Activated T-helper 1 cell treated with anti-CD3 and anti-CD28 coated beads, Interleukin-12 subunit alpha, Interleukin-12 subunit beta, Interleukin-2, Interleukin-4 antibody, amounts not matched to agents 30 ng/mL and 10 ng/mL and 1 ng/mL, durations not matched to agents 14 hours and 24 hours and 36 hours (primary cell): ENCODE measurements at regions not wholly inside any gene's neighbourhood (a gene's known extent, or its start where the extent isn't known, plus 50 kb on each side); places are given as distances from the start of the nearest gene placed in this dataset.

Source experiments
- DNase-seq: peaks from one replicate; pipeline ENCODE4 v3.0.0; 2021; ENCODE audit warnings: low spot score
- H3K27ac Mint-ChIP-seq: one replicate; pipeline ENCODE4 v1.8.0; 2021; ENCODE audit warnings: mild to moderate bottlenecking, mixed read lengths
- H3K27me3 Mint-ChIP-seq: one replicate; pipeline ENCODE4 v1.8.0; 2022; ENCODE audit warnings: mild to moderate bottlenecking, moderate library complexity, mixed read lengths; ENCODE audit not compliant: insufficient read depth
- H3K36me3 Mint-ChIP-seq: one replicate; pipeline ENCODE4 v1.8.0; 2021; ENCODE audit warnings: low read depth, mixed read lengths
- H3K4me1 Mint-ChIP-seq: one replicate; pipeline ENCODE4 v1.8.0; 2021; ENCODE audit warnings: low read depth, mixed read lengths
- H3K4me3 Mint-ChIP-seq: one replicate; pipeline ENCODE4 v1.8.0; 2021; ENCODE audit warnings: mild to moderate bottlenecking, moderate library complexity, mixed read lengths
- H3K9me3 Mint-ChIP-seq: one replicate; pipeline ENCODE4 v1.8.0; 2021; ENCODE audit warnings: mixed read lengths
- intact Hi-C: fragments of 100-400 bp; cut with micrococcal nuclease; formaldehyde crosslinking; loops from one replicate; pipeline ENCODE4 v1.15.1; 2024

DNA sequence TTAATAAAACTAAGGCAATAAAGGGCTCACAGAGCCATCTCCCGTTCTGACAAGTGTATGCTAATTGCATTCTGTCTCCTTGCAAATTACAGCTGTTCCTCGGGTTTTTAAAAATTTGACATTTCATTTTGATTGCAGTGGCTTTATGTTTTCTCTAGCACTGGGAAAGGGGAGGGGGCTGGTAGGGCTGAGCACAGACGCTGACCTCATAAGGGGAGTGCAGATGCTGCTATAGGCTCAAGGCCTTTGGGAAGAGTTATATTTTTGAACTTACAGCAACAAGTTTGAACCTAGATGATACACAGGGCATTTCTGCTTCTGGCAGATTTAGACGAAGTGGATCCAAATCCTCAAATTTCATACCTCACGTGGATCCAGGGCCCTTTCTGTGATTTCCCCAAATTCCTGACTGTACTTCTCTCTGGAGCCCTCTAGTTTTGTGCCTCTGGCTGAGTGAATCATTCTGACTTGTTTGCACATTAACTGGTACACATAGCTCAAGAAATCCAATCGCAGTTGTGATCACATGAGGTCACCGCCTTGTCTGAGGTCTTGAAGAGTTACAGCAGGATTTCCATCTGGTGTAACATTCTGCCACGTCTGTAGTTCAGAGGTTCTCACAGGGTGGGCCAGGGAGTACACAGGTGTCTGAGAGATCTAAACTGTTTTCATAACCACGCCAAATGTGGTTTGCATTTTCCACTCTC lies 230.3 kb downstream of the C1orf94 start:
- Mint-ChIP-seq H3K4me1 (no peaks in the 10 kb centered on the region), H3K4me3 (no peak overlapping the region), H3K27me3 (no peaks in the 10 kb centered on the region), H3K36me3 (no peaks in the 10 kb centered on the region), H3K27ac (no peak overlapping the region), H3K9me3 (no peaks in the 10 kb centered on the region)
- intact Hi-C loops: no loop called here
- no peak for DNase-seq

DNA sequence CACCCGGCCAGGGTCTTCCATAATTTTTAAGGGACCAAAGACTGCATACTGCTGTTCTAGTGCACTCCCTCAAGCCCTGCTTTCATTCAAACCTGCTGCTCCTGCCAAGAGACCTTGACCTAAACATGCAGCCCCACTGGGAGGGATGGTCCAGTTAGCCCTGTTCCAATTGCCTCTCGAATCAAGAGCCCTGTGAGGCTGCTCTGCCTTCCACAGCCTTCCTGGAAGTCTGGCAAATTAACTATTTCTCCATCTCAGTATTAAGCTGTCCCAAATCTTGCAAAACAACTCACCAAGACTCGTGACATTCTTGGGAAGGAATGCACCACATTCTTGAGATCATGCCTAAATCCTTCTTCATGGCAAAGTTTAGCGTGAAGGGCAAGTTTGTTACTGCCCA lies 231.3 kb downstream of the C1orf94 start:
- Mint-ChIP-seq H3K27me3 (no peaks in the 10 kb centered on the region), H3K9me3 (no peaks in the 10 kb centered on the region), H3K4me1 (no peaks in the 10 kb centered on the region), H3K36me3 (no peaks in the 10 kb centered on the region), H3K4me3 (no peak overlapping the region), H3K27ac (no peak overlapping the region)
- intact Hi-C loops: no loop called here
- DNase-seq: no peak

DNA sequence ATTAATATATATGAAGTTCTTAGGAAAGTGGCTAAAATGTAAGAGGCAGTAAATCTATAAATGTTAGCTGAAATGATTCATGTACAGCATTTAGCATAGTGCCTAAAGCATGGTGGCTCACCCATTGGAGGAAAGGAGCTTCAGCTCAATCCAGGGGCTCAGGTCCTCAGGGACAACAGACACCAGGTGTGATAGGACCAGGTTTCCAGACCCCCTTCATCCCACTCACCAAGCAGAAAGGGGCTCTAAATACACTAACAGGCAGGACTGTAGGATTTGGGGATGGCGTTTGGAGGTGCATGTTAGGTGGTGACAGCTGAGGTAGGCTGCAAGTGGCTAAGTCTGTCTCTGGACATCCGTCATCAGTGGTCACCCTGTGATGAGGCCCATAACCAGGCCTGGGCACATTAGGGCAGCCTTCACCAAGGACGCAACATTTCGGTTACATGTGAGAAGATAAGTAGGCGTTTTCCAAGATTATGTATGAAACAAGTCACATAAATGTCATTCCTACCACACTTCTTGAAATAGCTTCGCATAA lies 233.1 kb downstream of the C1orf94 start:
- H3K27me3 Mint-ChIP-seq: no peaks in the 10 kb centered on the region
- H3K27ac Mint-ChIP-seq: no peak overlapping the region
- DNase-seq: no peak
- intact Hi-C loops: no loop called here
- H3K36me3 Mint-ChIP-seq: no peaks in the 10 kb centered on the region
- H3K4me1 Mint-ChIP-seq: no peaks in the 10 kb centered on the region
- H3K4me3 Mint-ChIP-seq: no peak overlapping the region
- no peaks in the 10 kb centered on the region for H3K9me3 Mint-ChIP-seq

DNA sequence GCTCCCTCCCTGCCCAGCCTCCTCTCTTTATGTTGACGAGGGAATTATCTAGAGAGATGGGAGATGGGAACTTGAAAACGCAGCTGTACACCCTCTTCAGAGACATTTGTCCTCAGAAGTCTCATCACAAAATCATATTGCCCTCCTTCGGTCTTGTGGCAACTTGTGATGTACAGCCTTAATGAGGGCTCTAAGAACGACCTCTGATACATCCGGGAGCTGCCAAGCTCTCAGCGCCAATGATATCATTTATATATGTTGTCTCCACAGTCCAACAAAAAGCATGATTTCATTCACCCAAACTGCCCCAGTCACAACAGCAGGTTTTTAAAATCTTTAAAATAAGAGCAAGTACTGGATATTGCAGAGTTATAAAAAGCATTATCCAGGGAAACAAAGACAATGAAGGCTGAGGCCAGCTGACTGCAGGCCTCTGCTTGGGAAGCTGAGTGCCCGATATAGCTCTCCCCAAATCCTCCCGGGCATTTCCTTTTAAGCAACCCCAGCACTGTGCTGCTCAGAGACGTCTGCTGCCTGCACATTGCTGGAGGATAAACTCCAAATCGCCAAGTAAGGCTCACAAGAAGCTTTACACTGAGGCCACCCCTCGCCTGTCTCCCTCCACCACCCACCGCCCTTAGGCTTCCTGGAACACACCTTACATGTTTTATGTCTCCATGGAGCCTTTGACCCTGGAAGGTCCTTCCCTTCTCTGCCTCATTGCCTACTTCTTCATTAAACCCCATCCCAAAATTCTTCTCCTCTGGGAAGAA lies 236.1 kb downstream of the C1orf94 start:
- H3K36me3 Mint-ChIP-seq: no peaks in the 10 kb centered on the region
- intact Hi-C loops: no loop called here
- no peak for DNase-seq
- no peaks in the 10 kb centered on the region for H3K9me3 Mint-ChIP-seq
- no peaks in the 10 kb centered on the region for H3K27me3 Mint-ChIP-seq
- H3K4me1 Mint-ChIP-seq: no peaks in the 10 kb centered on the region
- H3K27ac Mint-ChIP-seq: no peak overlapping the region
- no peak overlapping the region for H3K4me3 Mint-ChIP-seq

DNA sequence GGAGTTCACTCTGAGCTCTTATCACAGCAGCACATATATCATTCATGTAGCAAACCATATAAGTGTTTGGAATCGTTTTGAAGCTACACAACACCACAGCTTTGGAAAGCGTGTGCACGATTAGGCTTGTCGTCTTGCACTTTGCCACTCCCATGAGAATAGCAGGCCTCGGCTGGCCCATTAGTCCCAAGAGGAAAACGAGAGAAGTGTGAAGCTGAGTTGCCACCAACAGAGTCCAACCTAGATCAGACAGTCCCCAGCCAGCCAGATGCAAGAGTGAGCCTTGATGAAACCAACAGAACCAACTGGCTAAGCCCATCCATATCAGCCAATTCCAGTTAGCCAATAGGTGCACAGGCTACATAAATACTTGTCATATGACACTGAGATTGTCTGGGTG lies 238.4 kb downstream of the C1orf94 start:
- DNase-seq: no peak
- H3K36me3 Mint-ChIP-seq: no peaks in the 10 kb centered on the region
- peaks cover under 1% of the 10 kb centered on the region for H3K27me3 Mint-ChIP-seq
- no peak overlapping the region for H3K27ac Mint-ChIP-seq
- no peaks in the 10 kb centered on the region for H3K4me1 Mint-ChIP-seq
- intact Hi-C loops: no loop called here
- H3K9me3 Mint-ChIP-seq: no peaks in the 10 kb centered on the region
- no peak overlapping the region for H3K4me3 Mint-ChIP-seq

GRCh38 chr1:34418166-34418565 lies 241.5 kb downstream of the C1orf94 start:
- intact Hi-C loops: no loop called here
- no peak for DNase-seq
- no peaks in the 10 kb centered on the region for H3K9me3 Mint-ChIP-seq
- H3K27me3 Mint-ChIP-seq: peaks cover 2% of the 10 kb centered on the region
- no peaks in the 10 kb centered on the region for H3K36me3 Mint-ChIP-seq
- H3K4me3 Mint-ChIP-seq: no peak overlapping the region
- no peak overlapping the region for H3K27ac Mint-ChIP-seq
- H3K4me1 Mint-ChIP-seq: no peaks in the 10 kb centered on the region

- DNase-seq: no peak
- H3K27me3 Mint-ChIP-seq: peaks cover 2% of the 10 kb centered on the region
- no peak overlapping the region for H3K4me3 Mint-ChIP-seq
- no peaks in the 10 kb centered on the region for H3K36me3 Mint-ChIP-seq
- H3K9me3 Mint-ChIP-seq: no peaks in the 10 kb centered on the region
- no peaks in the 10 kb centered on the region for H3K4me1 Mint-ChIP-seq
- intact Hi-C loops: no loop called here
- no peak overlapping the region for H3K27ac Mint-ChIP-seq
Observed at GRCh38 chr1:34419663-34420136, 243.0 kb downstream of the C1orf94 start.

- no peak overlapping the region for H3K4me3 Mint-ChIP-seq
- no peaks in the 10 kb centered on the region for H3K36me3 Mint-ChIP-seq
- DNase-seq: no peak
- H3K27ac Mint-ChIP-seq: no peak overlapping the region
- no peaks in the 10 kb centered on the region for H3K9me3 Mint-ChIP-seq
- peaks cover 2% of the 10 kb centered on the region for H3K27me3 Mint-ChIP-seq
- intact Hi-C loops: no loop called here
- H3K4me1 Mint-ChIP-seq: no peaks in the 10 kb centered on the region
Observed at GRCh38 chr1:34425046-34425445, 248.3 kb downstream of the C1orf94 start.

- intact Hi-C loops: no loop called here
- H3K27me3 Mint-ChIP-seq: no peaks in the 10 kb centered on the region
- no peaks in the 10 kb centered on the region for H3K9me3 Mint-ChIP-seq
- H3K27ac Mint-ChIP-seq: no peak overlapping the region
- no peaks in the 10 kb centered on the region for H3K4me1 Mint-ChIP-seq
- H3K4me3 Mint-ChIP-seq: no peak overlapping the region
- DNase-seq: no peak
- no peaks in the 10 kb centered on the region for H3K36me3 Mint-ChIP-seq
Observed at GRCh38 chr1:34425785-34426184, 249.1 kb downstream of the C1orf94 start.

DNA sequence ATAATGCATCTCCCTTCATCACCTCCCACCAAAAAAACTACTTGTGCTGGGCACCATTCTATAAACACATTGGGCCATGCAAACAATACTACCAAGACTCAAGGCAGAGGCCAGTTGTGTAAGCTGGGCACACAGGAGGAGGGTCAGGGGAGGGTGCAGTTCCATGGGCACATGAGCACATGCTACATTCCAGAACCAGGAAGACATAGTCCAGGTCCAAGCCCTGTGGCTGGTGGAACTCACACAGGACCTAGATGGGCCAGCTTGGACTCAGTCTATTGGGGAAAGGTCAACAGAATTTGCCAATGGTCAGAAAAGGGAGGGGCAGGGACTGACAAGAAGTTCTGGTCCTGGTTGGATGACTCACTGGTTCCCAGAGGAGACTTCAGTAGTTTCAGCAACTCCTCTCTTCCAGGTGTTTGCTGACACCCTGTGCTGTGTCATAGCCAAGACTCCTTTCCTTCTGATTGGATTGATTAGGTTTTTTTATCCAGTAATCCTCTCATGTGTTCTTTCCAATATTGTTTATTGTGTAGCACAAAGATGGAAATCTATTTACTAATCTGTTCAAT lies 249.7 kb downstream of the C1orf94 start:
- Mint-ChIP-seq H3K4me3 (no peak overlapping the region), H3K9me3 (no peaks in the 10 kb centered on the region), H3K27me3 (no peaks in the 10 kb centered on the region), H3K4me1 (no peaks in the 10 kb centered on the region), H3K36me3 (no peaks in the 10 kb centered on the region), H3K27ac (no peak overlapping the region)
- intact Hi-C loops: no loop called here
- DNase-seq: no peak

GRCh38 chr1:34427170-34427569 lies 250.5 kb downstream of the C1orf94 start:
- no peak overlapping the region for H3K27ac Mint-ChIP-seq
- no peak for DNase-seq
- intact Hi-C loops: no loop called here
- H3K36me3 Mint-ChIP-seq: no peaks in the 10 kb centered on the region
- no peaks in the 10 kb centered on the region for H3K9me3 Mint-ChIP-seq
- no peaks in the 10 kb centered on the region for H3K27me3 Mint-ChIP-seq
- H3K4me1 Mint-ChIP-seq: no peaks in the 10 kb centered on the region
- no peak overlapping the region for H3K4me3 Mint-ChIP-seq

DNA sequence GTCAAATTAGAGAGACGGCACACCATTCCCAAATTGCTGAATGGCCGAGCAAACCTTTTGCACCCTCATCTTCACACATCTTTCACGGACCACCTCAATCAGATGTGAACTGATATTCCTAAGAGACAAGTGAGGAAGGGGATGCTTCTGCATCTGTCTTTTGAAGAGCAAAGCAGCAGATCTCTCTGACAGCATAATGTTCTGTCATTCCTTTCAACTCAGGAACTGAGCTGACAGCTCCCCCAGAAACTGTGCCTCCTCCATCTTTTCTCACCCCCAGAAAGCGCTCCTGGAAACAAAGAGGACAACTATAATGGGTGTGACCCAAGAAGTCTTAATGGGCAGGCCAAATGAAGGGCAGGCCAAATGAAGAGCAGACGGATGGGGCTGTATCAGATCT lies 256.4 kb downstream of the C1orf94 start:
- no peak overlapping the region for H3K4me3 Mint-ChIP-seq
- no peaks in the 10 kb centered on the region for H3K9me3 Mint-ChIP-seq
- intact Hi-C loops: no loop called here
- DNase-seq: no peak
- no peaks in the 10 kb centered on the region for H3K4me1 Mint-ChIP-seq
- no peak overlapping the region for H3K27ac Mint-ChIP-seq
- H3K27me3 Mint-ChIP-seq: no peaks in the 10 kb centered on the region
- no peaks in the 10 kb centered on the region for H3K36me3 Mint-ChIP-seq

- Mint-ChIP-seq H3K4me1 (no peaks in the 10 kb centered on the region), H3K36me3 (no peaks in the 10 kb centered on the region), H3K9me3 (no peaks in the 10 kb centered on the region), H3K27ac (no peak overlapping the region), H3K27me3 (peaks cover 6% of the 10 kb centered on the region), H3K4me3 (no peak overlapping the region)
- intact Hi-C loops: no loop called here
- no peak for DNase-seq
Observed at GRCh38 chr1:34436836-34437235, 260.1 kb downstream of the C1orf94 start.
